ENCODE measurements at regions not wholly inside any gene's neighbourhood (a gene's known extent, or its start where the extent isn't known, plus 50 kb on each side); places are given as distances from the start of the nearest gene placed in this dataset.
"Not testable (repeated sequence)": the region's sequence is repeated elsewhere in the genome, so short reads cannot be mapped to it uniquely, and the experiment has no call there.

DNA sequence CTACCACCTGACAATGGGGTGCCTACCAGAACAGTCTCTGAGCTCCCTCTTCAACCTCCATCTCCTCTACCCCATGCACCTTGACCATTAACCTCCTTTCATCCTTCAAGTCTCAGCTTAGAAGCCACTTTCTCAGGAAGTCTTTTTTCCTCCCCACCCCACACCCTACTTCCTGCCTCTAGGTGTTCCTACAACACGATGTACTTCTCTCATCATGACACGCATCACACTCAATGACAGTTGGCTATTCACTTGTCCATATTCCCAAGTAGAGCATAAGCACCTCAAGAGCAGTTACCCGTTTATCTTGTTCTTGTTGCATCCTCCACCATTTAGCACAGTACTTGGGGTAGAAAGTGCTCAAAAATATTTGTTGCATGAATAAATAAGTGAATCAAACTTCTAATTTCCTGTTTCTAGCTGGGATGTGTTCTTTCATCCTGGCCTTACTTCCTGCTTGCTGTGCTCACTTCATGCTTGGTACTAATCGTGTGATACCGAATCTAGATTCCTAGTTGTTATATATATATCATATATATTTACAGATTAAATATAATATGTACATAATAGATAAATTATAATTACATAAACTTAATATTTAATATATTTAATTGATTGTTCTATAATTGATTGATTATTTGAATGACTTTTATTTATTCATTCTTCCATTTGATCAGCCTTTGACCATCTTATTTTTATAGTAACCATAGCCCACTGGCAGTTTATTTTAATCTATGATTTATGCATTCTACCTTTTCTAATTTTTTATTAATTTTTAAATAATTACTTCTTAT, 177.5 kb upstream of the TMEM45B start:
- DNase-seq: no peak

DNA sequence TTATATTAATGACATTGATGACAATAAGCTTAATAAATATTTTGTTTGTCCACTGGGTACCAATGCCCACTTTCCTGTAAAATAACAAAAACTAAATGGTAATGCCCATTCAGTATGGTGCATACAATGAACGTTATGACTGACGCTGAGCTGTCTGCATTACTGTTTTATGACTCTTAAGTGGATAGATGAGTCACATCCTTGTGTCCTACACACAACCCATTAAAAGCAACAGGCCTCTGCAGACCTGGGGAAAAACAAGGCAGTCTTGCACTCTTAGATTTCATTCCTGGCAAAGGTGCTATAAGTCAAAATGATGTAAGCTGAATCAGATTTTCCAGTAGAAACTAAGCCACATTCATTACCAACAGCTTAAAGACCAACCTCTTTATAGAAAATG, 176.3 kb upstream of the TMEM45B start:
- no peak for DNase-seq

DNA sequence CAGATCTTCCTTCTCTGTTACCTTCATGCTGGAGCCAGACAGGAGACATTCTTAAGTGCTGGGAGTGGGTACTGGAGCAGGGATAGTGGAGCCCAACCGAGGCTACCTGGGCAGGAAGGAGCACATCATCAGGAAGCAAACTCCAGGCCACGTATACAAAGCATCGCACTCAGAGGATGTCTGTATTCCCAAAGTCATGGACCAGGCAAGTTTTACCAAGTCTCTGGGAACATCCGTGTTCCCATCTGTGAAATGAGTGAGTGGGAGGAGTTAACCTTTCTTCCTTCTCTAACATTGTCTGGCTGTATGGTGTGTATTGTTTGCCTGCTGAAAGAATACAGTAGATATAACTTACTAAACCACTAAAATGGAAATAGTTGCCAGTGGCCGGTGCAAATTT, 175.0 kb upstream of the TMEM45B start:
- DNase-seq: no peak

DNA sequence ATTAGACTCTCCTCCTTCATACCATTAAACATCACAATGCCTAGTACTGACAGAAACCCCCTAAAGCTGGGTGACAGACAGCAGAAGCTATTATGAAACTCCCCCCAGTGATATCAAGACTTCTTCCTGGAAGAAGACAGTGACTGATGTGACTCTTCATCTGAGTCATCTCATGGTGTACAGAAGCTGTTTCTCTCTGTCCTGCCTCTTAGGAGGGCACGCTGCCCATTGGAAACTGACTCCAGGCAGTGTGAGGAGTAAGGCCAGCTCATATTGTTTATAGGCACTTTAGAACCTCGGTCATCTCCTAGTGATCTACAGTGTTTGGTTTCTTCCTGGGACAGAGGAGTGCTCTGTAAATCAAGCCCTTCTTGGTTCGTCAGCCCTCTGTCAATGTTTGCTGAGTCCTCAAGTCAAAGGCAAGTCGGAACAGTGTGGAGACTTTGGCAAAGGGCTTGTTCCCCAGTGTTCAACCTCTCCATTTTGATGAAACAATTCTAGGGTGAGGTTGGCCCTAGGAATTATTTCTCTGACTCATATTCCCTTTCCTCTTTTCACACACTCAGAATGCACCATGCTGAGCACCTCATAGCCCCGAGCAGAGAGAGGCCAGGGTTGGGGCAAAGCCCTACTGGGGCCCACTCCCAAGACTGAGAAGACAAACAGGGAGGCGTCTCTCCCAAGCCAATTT, 172.5 kb upstream of the TMEM45B start:
- DNase-seq: no peak

DNA sequence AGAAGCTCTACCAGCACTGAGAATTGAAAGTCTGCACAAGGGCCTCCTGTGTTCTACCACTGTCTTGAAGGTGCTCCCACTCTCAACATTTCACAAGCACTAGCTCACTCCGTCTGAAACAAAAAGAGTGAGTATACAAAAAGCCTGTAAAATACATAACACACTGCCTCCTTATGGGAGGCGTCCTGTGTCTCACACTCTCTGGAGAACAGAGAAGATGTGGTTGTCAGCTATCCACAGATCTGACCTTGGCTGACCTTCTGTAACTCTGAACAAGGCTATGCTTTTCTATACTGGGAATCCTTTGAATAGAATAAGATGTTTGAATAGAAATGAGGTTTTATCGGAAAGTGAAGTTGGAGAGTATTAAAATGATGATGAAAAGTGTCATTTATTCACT, 171.3 kb upstream of the TMEM45B start:
- no peak for DNase-seq

DNA sequence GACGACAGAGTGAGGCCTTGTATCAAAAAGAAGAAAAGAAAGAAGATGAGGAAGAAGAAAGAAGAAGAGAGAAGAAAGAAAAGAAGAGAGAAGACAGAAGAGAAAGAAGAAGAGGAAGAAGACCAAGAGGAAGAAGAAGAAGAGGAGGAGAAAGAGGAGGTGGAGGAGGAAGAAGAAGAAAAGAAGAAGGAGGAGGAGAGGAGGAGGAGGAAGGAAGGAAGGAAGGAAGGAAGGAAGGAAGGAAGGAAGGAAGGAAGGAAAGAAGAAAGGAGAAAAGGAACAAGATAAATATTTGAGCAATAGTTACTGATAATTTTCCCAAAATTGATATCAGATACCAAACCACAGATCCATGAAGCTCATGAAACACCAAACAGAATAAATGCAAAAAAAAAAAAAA, 169.7 kb upstream of the TMEM45B start:
- DNase-seq: no peak

DNA sequence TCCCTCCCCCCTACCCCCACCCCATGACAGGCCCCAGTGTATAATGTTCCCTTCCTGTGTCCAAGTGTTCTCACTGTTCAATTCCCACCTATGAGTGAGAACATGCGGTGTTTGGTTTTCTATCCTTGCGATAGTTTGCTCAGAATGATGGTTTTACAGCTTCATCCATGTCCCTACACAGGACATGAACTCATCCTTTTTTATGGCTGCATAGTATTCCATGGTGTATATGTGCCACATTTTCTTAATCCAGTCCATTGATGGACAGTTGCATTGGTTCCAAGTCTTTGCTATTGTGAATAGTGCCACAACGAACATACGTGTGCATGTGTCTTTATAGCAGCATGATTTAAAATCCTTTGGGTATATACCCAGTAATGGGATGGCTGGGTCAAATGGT, 165.6 kb upstream of the TMEM45B start:
- not testable (repeated sequence) for DNase-seq

DNA sequence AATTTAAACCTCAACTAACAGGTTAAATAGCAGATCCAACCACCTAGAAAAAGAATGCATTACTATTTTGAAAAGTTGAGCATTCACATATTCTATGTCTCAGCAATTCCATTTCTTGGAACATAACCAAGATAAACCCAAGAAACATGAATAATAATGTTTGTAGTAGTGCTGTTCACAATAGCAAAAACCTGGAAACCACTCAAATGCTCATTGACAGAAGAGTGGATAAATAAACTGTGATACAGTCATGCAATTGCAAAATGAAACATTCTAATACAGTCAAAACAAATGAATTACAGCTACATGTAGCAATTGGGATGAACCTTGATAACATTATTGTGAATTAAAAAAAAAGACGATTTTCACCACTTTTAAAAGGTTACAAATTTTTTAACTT, 162.8 kb upstream of the TMEM45B start:
- DNase-seq: no peak

DNA sequence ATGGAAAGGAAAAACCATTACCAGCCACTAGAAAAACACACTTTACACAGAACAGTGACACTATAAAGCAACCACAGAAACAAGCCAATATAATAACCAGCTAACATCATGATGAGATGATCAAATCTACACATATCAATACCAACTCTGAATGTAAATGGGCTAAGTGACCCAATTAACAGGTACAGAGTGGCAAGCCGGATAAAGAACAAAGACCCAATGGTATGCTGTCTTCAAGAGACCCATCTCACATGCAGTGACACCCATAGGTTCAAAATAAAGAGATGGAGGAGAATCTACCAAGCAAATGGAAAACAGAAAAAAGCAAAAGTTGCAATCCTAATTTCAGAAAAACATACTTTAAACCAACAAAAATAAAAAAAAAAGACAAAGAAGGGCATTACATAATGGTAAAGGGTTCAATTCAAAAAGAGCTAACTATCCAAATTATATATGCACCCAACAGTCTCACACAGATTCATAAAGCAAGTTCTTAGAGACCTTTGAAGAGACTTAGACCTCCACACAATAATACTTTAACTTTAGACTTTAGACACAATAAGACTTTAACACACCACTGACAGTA, 160.3 kb upstream of the TMEM45B start:
- DNase-seq: no peak

DNA sequence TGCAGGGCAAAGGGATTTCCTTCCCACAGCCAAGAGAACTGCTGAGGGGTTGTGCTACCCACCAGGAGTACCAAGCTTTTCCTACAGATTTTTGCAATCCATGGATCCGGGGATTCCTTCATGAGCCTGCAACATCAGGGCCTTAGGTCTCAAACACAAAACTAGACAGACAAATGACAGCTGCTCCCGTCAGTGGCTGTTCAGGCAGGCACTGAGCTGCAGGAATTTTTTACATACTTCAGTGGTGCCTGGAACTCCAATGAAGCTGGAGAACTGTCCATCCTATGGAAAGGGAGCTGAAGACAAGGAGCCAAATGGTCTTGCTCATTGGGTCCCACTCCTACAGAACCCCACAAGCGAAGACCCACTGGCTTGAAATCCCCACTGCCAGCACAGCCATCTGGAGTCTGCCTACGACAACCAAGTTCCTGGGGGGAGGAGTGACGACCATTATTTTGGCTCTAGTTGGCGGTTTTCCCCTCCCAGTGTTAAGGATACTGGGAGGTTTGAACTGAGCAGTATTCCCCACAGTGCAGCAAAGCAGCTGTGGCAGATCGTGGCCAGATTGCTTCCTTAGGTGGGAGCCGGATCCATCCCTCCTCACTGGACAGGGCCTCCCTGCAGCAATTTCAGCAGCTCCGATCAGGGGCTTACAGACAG, 157.7 kb upstream of the TMEM45B start:
- no peak for DNase-seq

DNA sequence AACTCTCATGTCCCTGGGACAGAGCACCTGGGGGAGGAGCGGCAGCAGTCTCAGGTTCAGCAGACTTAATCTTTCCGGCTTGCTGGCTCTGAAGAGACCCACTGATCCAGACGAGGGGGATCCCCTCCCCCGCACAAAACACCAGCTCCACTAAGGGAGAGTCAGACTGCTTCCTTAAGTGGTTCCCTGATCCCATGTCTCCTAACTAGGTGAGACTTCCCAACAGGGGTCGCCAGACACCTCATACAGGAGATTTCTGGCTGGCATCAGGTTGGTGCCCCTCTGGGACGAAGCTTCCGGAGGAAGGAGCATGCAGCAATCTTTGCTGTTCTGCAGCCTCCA, 157.2 kb upstream of the TMEM45B start:
- DNase-seq: no peak

DNA sequence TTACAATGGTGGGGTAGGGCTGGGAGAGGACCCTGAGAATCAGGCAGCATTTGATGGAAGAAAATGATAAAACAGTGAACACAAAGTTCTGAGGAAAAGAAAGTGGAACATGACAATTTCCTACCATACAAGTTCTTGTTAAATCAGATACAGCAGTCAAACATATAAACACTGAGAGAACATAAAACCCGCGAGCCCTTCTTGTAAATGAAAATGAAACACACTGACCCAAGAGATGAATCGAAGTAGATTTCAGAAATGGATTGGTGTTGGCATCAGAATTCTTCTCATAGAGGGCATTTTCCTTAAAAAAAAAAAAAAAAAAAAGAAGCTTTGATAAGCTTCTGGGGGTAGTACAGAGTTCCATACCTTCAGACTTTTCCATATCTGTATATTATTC, 134.7 kb upstream of the TMEM45B start:
- no peak for DNase-seq

DNA sequence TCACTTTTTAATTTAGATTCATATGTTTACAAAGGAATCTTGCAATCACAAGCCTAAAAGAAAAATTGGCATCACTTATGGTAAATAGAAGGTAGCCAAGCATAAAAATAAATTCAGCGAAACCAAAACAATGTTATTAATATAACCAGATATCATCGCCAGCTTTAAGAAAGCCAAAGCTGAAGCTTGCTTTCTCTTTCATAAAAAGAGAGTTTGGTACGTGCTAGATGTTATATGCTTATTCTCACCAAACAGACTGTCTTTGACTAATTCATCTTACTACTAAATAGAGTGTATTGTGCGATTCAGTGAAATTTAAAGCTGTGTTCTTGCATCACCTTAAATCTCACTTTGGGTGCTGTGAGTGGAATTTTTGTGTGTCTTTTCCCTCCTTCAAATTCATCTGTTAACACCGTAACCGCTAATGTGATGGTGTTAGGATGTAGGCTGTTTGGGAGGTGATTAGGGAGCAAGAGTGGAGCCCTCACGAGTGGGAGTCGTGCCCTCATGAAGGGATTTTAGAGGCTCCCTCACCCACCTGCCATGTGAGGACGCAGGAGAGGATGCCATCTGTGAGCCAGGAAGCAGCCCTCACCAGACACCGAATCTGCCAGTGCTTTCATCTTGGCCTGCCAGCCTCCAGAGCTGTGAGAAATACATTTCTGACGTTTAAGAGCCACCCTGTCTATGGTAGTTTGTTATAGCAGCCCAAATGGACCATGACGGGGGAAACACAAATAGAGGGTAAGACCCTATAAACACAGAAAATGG, 134.1 kb upstream of the TMEM45B start:
- no peak for DNase-seq

DNA sequence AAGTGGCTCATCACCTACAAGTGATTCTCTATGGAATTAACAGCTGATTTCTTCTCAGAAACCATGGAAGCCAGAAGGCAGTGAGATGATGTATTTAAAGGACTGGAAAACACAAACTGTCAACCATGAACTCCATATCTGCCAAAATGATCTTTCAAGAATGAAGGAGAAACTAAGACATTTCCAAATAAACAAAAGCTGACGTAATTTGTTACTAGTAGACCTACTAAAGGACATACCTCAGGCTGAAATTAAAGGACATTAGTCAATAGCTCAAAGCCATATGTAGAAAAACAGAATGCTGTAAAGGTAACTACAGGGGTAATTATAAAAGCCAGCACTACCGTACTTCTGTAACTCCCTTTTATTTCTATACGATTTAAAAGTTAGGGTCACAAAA, 129.4 kb upstream of the TMEM45B start:
- DNase-seq: no peak

DNA sequence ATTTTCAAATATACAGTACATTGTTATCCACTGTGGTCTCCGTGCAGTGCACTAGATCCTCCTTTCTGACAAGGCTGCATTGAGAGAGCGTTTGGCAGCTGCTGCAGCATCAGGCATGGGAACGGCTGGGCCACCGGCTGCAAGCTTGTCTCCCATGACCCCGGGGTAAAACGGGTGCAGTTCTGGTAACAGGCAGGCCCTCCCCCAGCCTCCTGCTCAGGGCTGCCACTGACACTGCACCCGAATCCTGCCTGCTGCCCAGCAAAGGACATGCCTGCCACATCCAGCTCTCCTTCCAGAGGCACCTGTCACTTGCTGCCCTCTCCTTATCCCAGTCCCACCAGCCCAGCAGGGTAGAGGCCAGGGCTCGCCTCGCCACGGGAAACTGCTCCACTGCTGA, 124.5 kb upstream of the TMEM45B start:
- DNase-seq: no peak

DNA sequence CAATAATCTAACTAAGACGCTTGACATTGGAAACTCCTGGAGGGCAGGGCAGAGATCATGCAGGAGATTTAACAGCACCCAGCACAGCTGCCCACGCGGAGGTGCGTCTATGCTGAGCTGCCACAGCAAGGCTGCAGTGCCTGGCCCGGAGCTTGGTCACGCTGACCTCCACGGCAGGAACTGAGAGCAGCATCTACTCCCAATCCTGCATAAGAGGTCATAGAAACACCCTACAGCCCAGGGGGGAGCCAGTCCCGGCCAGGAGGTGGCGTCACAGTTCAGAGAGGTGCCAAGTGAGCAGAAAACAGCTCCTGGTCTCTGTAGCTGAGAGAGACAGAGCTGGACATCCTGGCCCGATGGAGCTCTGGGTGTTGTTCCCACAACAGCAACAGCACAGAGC, 121.1 kb upstream of the TMEM45B start:
- DNase-seq: peak in 1 of 2 experiments; percentile 15

DNA sequence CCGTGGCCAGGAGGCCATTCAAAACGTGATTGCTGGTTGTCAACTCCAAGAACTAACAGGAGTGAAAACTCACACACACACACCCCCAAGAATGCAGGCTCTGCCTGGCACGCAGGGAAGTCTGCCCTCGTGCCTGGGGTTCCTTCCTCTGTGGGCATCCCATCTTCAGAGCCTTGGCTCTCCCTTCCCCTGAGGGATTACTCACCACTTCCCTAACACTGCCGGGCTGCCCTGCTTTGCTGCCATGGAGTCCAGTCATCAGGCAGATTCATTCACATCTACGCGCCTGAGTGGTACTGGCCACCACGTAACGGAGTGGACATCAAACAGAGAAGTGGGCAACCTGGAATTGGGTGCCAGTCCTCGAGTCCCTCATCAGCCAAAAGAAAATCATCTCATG, 120.7 kb upstream of the TMEM45B start:
- peak in 1 of 2 experiments; percentile 2 for DNase-seq

DNA sequence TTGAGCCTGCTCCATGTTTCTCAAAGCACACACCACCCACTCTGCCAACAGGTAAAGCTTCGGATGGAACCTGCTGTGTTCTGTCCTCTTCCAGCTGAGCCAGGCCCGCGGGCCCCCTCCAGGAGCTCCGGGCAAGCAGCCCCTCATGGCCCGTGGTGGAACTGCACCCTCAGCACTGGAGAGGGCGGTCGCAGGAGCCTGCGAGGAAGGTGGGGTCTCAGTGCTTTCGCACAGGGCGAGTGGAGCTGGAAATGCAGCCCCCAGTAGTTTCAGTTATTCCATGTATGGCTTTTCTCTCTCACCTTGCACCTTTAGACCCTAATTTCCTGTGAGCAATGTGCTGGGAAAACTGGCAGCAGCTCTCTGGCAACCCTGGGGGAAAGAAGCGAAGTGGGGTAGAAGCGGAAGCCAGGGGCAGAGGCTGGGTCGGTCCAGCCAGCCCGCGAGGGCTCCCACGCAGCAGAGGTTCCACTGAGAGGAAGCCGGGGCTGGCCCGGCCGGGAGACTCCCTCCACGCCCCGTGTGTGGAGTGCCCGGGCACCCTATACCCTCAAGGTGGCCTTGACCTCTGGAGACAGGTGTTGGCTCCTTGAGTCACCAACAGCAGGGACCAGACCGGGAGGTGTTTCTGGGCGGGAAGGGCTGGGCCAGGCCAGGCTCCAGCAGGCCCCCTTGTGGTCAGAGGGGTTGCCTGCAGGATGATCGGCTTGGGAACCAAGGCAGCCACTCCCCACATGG, 119.9 kb upstream of the TMEM45B start:
- peak; percentile 61 to 64 for DNase-seq

DNA sequence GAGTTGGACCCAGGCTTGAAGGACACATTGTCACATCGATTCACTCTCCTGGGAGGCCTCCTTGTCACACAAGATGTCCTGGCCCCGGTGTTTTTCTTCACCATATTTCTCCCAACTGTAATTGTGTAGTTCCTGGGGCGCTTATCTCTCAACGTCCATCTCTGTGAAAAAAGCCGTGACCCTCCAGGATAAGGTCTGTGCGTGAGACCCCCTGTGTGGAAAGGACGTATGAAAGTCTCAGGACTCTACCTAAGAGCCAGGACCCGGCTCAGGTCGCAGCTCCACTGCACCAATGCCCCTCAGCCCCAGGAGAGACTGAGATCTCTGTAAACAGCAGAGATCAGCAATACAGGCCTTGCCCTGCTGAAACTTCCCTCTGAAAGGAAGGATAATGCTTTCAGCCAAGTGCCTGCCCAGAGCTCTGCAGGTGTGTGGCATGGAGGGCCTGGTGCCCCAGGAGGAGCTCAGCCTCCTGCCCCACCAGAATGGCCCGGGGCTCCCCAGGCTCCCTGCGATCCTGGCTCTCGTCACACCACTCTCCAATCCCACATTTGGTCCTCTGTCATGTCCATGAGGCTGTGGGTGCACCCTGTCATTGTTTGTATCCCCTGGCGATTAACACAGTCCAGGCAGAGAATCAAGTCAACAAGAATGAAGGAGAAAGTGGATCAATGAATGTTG, 119.2 kb upstream of the TMEM45B start:
- DNase-seq: no peak

DNA sequence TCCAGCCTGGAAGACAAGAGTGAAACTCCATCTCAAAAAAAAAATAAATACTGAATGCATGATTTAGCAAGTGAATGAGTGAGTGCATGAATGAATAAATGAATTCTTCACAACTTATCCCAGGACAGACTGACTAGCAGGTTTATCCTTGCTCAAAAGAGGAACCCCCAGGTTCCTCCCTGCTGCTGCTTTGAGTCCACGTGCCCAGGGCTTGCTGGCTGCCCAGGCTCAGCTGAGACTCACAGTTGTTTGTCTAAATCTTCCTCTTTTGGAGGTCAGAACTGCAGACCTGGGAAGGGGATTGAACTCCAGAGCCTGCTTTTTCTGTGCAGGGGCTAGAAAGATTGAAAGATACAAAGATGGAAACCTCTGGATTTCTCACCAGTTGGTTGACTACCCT, 117.4 kb upstream of the TMEM45B start:
- DNase-seq: peak; percentile 37

DNA sequence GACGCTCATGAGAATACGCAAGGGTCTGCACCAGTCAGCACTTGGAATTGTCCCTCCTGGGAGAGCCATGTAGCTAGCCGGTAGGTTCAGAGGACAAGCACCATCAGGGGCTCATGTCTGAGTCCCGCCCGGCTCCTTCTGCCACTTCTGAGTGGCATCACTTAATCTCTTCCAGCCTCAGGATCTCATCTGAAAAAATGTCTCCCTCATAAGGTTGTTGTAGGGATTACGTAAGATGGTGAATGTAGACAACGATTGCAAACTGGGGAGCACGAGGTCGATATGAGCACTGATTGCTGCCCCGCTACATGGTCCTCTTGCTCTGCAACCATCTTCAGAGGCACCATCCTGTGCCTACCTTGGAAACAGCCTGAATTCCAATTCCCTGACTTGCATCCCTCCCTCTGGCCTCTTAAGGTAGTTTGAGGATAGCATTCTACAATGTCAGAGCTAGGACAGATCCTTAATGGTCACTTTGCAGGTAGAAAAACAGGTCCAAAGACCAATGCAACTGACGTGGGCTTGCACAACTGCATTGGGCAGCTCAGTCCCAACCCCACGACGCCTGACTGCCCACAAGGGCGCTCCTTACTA, 115.8 kb upstream of the TMEM45B start:
- DNase-seq: peak in 1 of 2 experiments; percentile 23

Data from Kasumi-1 (cell line).